GM18909 (cell line): ENCODE measurements at regions not wholly inside any gene's neighbourhood (a gene's known extent, or its start where the extent isn't known, plus 50 kb on each side); places are given as distances from the start of the nearest gene placed in this dataset.

Experiments used
- ATAC-seq: cut with Tn5 transposase; IDR thresholded peaks from one replicate; pipeline ENCODE4 v1.9.1; 2021; ENCODE audit warnings: mild to moderate bottlenecking; ENCODE audit not compliant: unreplicated experiment, poor library complexity

DNA sequence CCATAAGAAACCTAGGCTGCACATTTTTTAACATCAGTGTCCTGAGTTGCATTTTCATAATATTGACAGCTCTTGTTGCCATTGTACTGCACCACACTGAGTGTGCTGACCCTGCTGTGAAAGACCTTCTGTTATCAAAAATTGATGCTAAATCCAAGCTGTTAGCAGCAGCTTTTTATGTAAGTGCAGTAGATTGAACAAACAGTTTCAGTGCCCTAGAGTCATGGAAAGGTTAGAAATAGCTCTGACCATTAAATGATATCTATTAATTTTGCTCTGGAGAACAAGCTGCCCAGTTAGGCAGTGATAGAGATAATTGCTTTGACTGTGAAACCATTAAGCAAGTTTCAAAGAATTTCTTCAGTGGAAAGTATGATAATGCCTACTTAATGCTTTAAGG is 1289.2 kb upstream of the PCDH20 start:
- ATAC-seq: no peak

- no peak for ATAC-seq
Measured at GRCh38 chr13:62702502-62702901, 1286.9 kb upstream of the PCDH20 start.

- no peak for ATAC-seq
Measured at GRCh38 chr13:62697701-62698100, 1282.1 kb upstream of the PCDH20 start.

DNA sequence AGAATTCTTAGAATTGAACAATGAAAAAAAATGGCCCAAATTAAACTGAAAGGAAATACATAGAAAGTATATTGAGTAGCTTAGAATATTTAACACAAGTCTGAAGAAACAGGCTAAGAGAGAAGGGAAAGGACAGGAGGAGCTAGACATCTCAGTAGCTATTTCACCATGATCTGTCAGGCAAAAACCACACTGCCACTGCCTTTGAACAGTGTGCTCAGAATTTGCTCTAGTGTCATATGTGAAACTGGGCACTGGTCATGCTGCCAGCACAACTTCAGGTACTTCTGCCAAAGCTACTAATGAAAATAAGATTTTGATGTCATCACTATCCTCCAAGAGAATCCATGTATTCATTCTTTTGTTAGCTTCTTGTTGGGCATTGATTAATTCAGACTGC is 1280.8 kb upstream of the PCDH20 start:
- no peak for ATAC-seq

GRCh38 chr13:62687732-62688131 is 1272.1 kb upstream of the PCDH20 start:
- no peak for ATAC-seq

DNA sequence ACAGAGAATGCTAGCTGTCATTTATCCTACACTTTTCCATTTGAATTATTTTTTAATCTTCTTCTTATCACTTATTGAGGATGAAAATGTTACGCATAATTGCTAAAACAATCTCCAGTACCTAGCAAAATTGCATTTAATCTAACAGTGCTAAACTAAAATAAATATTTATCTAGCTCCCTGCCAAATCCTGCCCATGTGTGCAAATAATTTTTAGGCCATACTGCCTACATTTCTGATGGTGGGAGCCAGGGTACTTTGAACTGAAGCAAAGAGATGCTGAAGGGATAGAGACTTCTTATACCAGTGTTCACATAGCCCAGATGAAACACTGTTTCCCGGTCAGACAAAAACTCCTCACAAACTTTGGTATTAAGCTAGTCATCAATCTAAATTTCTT is 1268.7 kb upstream of the PCDH20 start:
- no peak for ATAC-seq

DNA sequence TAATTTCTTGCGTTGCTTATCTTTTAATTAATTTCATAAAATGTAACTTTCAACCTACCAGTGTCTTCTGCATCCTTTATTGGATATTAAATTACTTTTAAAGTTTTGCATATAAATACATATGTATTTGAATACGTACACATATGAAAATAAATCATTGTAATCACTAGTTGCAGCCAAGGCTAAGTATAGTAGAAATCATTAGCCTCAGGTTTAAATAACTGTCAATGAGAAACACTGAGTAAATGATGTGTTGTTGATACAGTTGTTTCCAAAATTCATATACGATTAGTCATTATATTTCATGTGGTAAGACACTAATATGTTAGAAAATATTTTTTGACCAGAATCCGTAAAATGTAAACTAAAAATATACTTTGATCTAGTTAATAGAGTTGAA is 1267.1 kb upstream of the PCDH20 start:
- no peak for ATAC-seq

DNA sequence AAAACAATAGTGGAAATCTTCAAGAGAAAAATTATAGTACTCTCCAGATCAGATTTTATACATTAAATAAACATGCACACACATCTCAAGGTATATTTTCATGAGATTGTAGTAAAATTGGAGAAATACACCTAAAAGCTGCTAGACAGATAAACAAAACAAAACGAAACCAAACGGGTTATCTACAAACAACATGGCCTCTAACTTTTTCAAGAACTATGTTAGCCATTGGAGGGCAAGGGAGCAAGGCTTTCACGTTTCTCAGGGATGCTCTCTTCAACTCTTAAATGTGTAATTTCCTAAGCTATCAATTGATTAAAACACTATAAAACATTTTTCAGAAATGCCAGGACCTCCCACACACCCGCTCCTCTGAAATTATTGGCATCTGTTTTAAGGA is 1262.4 kb upstream of the PCDH20 start:
- no peak for ATAC-seq

- ATAC-seq: no peak
Measured at GRCh38 chr13:62663767-62664166, 1248.1 kb upstream of the PCDH20 start.

GRCh38 chr13:62659365-62659764 is 1243.7 kb upstream of the PCDH20 start:
- ATAC-seq: no peak

GRCh38 chr13:62653371-62653770 is 1237.7 kb upstream of the PCDH20 start:
- no peak for ATAC-seq

DNA sequence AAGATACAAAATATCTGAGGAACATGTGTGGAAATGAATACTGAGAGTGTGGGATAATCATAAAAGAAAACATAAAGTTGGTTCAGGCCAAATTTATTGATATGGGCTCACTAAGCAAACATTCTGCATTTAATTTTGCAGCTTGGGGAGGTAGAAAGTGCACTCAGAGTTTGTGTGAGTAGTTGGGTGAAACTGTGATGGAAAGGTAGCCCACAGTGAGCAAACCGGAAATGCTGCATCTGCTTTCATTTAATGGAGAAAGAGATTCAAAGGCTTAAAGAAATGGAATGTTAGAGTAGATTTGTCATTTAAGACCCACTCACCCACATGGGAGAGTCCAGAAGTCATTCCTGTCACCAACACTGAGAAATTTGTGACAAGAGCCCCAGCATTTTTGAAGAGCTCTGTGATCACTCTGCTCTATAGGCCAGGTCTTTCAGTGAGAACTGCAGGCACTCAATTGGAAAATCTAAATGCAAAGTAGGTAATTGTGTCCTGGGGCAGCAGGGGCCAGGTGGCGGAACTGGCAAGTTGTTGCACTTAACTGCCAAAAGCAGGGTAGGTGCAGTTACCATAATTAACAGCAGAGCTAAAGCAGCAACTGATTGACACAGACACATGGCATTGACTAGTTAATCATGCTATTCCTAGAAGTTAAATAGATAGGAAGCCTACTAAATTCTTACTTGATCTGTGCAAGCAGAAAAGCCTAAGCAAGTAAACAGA is 1228.3 kb upstream of the PCDH20 start:
- ATAC-seq: no peak

DNA sequence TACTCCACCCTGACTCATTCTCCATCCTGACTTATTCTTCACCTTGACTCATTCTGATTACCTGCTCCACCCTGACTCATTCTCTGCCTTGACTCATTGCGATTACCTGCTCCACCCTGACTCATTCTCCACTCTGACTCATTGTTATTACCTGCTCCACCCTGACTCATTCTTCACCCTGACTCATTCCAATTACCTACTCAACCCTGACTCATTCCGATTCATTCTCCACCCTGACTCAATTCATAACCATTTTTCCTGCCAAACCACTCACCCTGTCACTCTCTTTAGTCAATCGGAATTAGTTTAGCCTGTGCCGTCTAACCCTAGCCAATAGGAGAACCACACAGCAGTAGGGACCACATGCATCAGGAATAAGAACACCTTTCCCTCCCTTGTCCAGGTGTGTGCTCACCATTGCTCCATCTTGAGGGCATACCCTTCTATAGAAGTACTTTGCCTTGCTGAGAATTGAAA is 1227.4 kb upstream of the PCDH20 start:
- no peak for ATAC-seq

- no peak for ATAC-seq
Measured at GRCh38 chr13:62635161-62635560, 1219.5 kb upstream of the PCDH20 start.

DNA sequence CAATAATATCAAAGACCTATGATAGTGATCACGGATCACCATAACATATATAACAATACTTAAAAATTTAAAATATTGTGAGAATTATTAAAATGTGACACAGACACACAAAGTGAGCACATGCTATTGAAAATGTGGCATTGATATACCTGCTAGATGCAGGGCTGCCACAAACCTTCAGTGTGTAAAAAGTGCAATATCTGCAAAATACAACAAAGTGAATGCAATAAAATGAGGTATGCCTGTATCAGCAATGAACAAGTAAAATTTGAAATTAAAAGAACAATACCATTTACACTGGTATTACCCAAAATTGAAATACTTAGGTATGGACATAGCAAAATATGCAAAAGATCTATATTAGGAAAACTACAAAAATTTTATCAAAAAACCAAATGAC is 1217.8 kb upstream of the PCDH20 start:
- ATAC-seq: no peak

GRCh38 chr13:62631619-62632018 is 1216.0 kb upstream of the PCDH20 start:
- no peak for ATAC-seq

DNA sequence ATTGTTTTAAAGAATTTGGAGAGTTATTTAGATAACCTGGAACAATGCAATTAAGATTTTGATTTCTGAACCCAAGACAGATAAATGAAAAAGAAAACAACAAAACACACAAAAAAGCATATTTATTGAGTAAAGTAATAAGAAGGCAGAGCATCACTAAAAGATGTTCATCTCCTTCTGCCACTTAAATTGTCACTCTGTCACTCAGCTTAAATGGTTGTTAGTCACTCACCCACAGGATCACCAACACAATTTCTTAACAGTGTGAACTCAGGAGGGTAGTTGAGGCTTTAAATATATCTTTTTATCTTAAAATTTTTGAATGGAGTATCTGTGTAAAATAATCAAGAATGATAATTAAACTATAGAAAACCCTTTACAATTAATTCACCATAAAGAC is 1215.5 kb upstream of the PCDH20 start:
- ATAC-seq: no peak

GRCh38 chr13:62629618-62630017 is 1214.0 kb upstream of the PCDH20 start:
- no peak for ATAC-seq

GRCh38 chr13:62627226-62627625 is 1211.6 kb upstream of the PCDH20 start:
- no peak for ATAC-seq

DNA sequence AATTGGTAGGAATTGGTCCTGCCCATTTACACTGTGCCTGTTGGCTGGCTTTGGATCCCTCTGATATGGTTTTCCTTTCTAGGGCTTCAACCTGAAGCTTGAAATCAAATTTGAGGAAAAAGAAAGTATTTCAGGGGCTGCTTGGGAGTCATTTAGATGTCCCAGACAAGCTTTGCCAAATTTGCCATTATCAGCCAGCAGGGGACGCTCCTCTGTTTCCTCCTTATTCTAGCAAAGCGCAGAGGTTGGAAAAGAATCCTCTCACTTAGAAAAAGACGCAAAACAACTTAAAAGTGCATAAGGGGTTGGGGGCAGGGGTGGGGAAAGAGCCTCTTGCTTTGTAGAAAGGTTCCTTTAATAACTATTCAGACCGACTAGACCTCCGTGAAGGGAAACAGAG is 1211.1 kb upstream of the PCDH20 start:
- ATAC-seq: no peak

- no peak for ATAC-seq
Measured at GRCh38 chr13:62625214-62625881, 1209.7 kb upstream of the PCDH20 start.

- ATAC-seq: no peak
Measured at GRCh38 chr13:62613819-62614218, 1198.2 kb upstream of the PCDH20 start.
